ENCODE measurements at regions not wholly inside any gene's neighbourhood (a gene's known extent, or its start where the extent isn't known, plus 50 kb on each side); places are given as distances from the start of the nearest gene placed in this dataset.

DNA sequence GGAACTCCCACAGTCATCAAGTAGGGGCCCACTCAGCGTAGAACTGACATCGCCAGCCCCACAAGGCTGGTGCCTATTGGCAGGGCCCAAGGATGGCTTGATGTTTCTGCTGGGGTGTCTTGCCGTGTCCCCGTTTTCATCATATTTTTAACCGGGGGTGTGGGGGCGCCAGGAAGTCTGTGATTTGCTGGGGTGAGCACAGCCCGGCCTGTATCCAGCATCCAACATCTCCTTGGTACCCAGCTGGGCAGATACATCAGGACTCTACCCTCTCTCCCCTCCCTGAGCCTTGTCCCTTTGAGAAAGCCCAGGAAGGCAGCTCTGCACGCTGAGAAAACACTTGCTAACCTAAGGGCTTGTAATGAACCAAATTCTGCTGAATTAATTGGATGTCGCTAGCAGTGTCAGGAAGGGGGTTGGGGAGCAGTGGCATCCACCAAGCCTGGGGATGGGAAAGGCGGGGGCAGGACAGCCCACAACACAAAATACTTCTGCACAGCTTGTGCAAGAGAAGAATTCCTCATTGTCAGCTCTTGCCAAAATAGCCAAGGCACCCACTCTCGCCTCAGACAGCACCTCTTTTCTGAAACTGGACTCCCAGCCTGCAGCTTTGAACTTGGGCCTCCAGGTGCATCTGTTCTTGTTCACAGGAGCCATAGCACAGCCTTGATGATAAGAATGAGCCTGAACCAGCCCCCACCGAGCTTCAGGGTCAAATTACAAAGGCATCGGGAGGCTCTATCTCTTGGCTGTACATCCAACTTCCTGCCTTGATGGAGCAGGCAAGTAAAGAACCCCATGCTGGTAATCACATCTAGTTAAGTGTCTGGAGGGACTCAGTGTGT, 63.7 kb upstream of the LYRM9 start:
- TF ChIP-seq, protein P1, sequence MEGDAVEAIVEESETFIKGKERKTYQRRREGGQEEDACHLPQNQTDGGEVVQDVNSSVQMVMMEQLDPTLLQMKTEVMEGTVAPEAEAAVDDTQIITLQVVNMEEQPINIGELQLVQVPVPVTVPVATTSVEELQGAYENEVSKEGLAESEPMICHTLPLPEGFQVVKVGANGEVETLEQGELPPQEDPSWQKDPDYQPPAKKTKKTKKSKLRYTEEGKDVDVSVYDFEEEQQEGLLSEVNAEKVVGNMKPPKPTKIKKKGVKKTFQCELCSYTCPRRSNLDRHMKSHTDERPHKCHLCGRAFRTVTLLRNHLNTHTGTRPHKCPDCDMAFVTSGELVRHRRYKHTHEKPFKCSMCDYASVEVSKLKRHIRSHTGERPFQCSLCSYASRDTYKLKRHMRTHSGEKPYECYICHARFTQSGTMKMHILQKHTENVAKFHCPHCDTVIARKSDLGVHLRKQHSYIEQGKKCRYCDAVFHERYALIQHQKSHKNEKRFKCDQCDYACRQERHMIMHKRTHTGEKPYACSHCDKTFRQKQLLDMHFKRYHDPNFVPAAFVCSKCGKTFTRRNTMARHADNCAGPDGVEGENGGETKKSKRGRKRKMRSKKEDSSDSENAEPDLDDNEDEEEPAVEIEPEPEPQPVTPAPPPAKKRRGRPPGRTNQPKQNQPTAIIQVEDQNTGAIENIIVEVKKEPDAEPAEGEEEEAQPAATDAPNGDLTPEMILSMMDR (IDR thresholded peaks at IDR 0.05): no peak
- TF ChIP-seq POLR2A (IDR thresholded peaks at IDR 0.05): no peak
